Esophagus muscularis mucosa (tissue), 4 donors: ENCODE measurements at regions not wholly inside any gene's neighbourhood (a gene's known extent, or its start where the extent isn't known, plus 50 kb on each side); places are given as distances from the start of the nearest gene placed in this dataset.
A peak's percentile ranks its signal among the peaks of the same experiment; 100 is the strongest.

Experiments used
- DNase-seq: peaks from one replicate; pipeline ENCODE4 v3.0.0-alpha.2; 2017; ENCODE audit errors: extremely low spot score
- H3K27ac ChIP-seq, 4 donors: fragments of 200-600 bp; sonication (generic); replicated peaks in 1 of 4; 1 replicate in 3 of 4; 2 replicates in 1 of 4; pipeline ENCODE4 v1.5.1; 2016 to 2019; ENCODE audit warnings: mild to moderate bottlenecking in 1 of 4
- H3K27me3 ChIP-seq, 4 donors: fragments of 200-600 bp; sonication (generic); one replicate each; pipeline versions ENCODE4 v1.5.1 to v1.6.0; 2016 to 2019
- H3K36me3 ChIP-seq, 4 donors: fragments of 200-600 bp; sonication (generic); one replicate each; pipeline ENCODE4 v1.5.1; 2016 to 2019
- H3K4me1 ChIP-seq, 4 donors: fragments of 200-600 bp; sonication (generic); one replicate each; pipeline ENCODE4 v1.5.1; 2016 to 2019
- H3K4me3 ChIP-seq, 4 donors: fragments of 200-600 bp; sonication (generic); 1 replicate in 2 of 4; 2 replicates in 2 of 4; pipeline ENCODE4 v1.5.1; 2016 to 2019; ENCODE audit warnings: mild to moderate bottlenecking in 4 of 4, moderate library complexity in 1 of 4
- H3K9me3 ChIP-seq, 4 donors: fragments of 200-600 bp; sonication (generic); 1 replicate in 3 of 4; 2 replicates in 1 of 4; pipeline ENCODE4 v1.5.1; 2016 to 2019
- EP300 ChIP-seq: sonication (generic); formaldehyde crosslinking; IDR thresholded peaks from one replicate; pipeline ENCODE4 v1.6.1; 2017; ENCODE audit warnings: antibody characterized with exemption
- POLR2A ChIP-seq: fragments of 450-650 bp; IDR thresholded peaks from one replicate; pipeline ENCODE4 v1.6.1; 2017; ENCODE audit warnings: antibody characterized with exemption, moderate library complexity, mild to moderate bottlenecking, low read depth
- POLR2AphosphoS5 ChIP-seq, 2 donors: sonication (generic); formaldehyde crosslinking; IDR thresholded peaks; one replicate each; pipeline ENCODE4 v1.6.1; 2017; ENCODE audit warnings: antibody characterized with exemption in 2 of 2
- whole genome bisulfite sequencing: methylation state at CpG from one replicate; pipeline ENCODE4 v1.1.5; 2018; 5-methylcytosine and 5-hydroxymethylcytosine counted together
- intact Hi-C: fragments of 100-400 bp; cut with DNase I; formaldehyde crosslinking; loops from one replicate; pipeline ENCODE4 v1.15.1; 2023
- TF ChIP-seq, protein P1 (sequence below), 3 experiments: fragments of 200-600 bp in 2 of 3; fragments of 450-650 bp in 1 of 3; sonication (generic) in 2 of 3; IDR thresholded peaks; one replicate each; pipeline ENCODE4 v1.5.1; 2017 to 2019; ENCODE audit warnings: antibody characterized with exemption in 3 of 3, mild to moderate bottlenecking in 2 of 3, moderate library complexity in 1 of 3

GRCh38 chr4:38189445-38189844 is 229.2 kb downstream of the PTTG2 start:
- Histone ChIP-seq H3K27me3 (no peaks in the 10 kb centered on the region), H3K9me3 (no peaks in the 10 kb centered on the region), H3K4me3 (no peak overlapping the region), H3K27ac (peak overlapping the region in 1 of 4 donors; percentile 57), H3K4me1 (peaks cover 19 to 34% (median 29%) of the 10 kb centered on the region in 4 donors), H3K36me3 (no peaks in the 10 kb centered on the region)
- WGBS: 29% methylated on average over 3 of the region's 3 CpGs
- DNase-seq: no peak
- no peak for TF ChIP-seq POLR2A
- TF ChIP-seq EP300: no peak
- TF ChIP-seq, protein P1, sequence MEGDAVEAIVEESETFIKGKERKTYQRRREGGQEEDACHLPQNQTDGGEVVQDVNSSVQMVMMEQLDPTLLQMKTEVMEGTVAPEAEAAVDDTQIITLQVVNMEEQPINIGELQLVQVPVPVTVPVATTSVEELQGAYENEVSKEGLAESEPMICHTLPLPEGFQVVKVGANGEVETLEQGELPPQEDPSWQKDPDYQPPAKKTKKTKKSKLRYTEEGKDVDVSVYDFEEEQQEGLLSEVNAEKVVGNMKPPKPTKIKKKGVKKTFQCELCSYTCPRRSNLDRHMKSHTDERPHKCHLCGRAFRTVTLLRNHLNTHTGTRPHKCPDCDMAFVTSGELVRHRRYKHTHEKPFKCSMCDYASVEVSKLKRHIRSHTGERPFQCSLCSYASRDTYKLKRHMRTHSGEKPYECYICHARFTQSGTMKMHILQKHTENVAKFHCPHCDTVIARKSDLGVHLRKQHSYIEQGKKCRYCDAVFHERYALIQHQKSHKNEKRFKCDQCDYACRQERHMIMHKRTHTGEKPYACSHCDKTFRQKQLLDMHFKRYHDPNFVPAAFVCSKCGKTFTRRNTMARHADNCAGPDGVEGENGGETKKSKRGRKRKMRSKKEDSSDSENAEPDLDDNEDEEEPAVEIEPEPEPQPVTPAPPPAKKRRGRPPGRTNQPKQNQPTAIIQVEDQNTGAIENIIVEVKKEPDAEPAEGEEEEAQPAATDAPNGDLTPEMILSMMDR (IDR thresholded peaks at IDR 0.05): no peak
- TF ChIP-seq POLR2AphosphoS5 (IDR thresholded peaks at IDR 0.05): no peak
- intact Hi-C loops: no loop called here

- Histone ChIP-seq H3K27ac (peak overlapping the region; percentile 54 to 63 (median 60)), H3K4me3 (no peak overlapping the region), H3K9me3 (peaks cover 0 to 10% (median 3%) of the 10 kb centered on the region in 4 donors), H3K4me1 (peaks cover 19 to 34% (median 29%) of the 10 kb centered on the region in 4 donors), H3K27me3 (no peaks in the 10 kb centered on the region), H3K36me3 (no peaks in the 10 kb centered on the region)
- DNase-seq: no peak
- peak; percentile 29 to 50 for TF ChIP-seq POLR2AphosphoS5 (IDR thresholded peaks at IDR 0.05)
- TF ChIP-seq, protein P1 (IDR thresholded peaks at IDR 0.05): no peak
- intact Hi-C loops: no loop called here
- 15% methylated on average over 4 of the region's 4 CpGs for WGBS
Measured at GRCh38 chr4:38190717-38191178, 230.6 kb downstream of the PTTG2 start.

GRCh38 chr4:38192516-38192915 is 232.3 kb downstream of the PTTG2 start:
- Histone ChIP-seq H3K4me3 (no peak overlapping the region), H3K36me3 (no peaks in the 10 kb centered on the region), H3K9me3 (peaks cover 0 to 10% (median 4%) of the 10 kb centered on the region in 4 donors), H3K27ac (no peak overlapping the region), H3K27me3 (no peaks in the 10 kb centered on the region), H3K4me1 (peaks cover 19 to 34% (median 29%) of the 10 kb centered on the region in 4 donors)
- intact Hi-C loops: no loop called here
- WGBS: 99% methylated on average over 3 of the region's 3 CpGs
- DNase-seq: no peak
- TF ChIP-seq EP300: no peak
- no peak for TF ChIP-seq POLR2AphosphoS5 (IDR thresholded peaks at IDR 0.05)
- no peak for TF ChIP-seq POLR2A
- TF ChIP-seq, protein P1 (IDR thresholded peaks at IDR 0.05): no peak

GRCh38 chr4:38193236-38193863 is 233.2 kb downstream of the PTTG2 start:
- peaks cover 0 to 10% (median 4%) of the 10 kb centered on the region in 4 donors for H3K9me3 ChIP-seq
- intact Hi-C loops: no loop called here
- H3K27me3 ChIP-seq: no peaks in the 10 kb centered on the region
- DNase-seq: no peak
- no peak overlapping the region for H3K27ac ChIP-seq
- peaks cover 19 to 34% (median 29%) of the 10 kb centered on the region in 4 donors for H3K4me1 ChIP-seq
- no peak for TF ChIP-seq POLR2A
- TF ChIP-seq, protein P1 (IDR thresholded peaks at IDR 0.05): no peak
- no peak for TF ChIP-seq POLR2AphosphoS5 (IDR thresholded peaks at IDR 0.05)
- no peak for TF ChIP-seq EP300
- H3K36me3 ChIP-seq: no peaks in the 10 kb centered on the region
- no peak overlapping the region for H3K4me3 ChIP-seq
- 83% methylated on average over 2 of the region's 2 CpGs for WGBS
